GM13977 (cell line): ENCODE measurements at regions not wholly inside any gene's neighbourhood (a gene's known extent, or its start where the extent isn't known, plus 50 kb on each side); places are given as distances from the start of the nearest gene placed in this dataset.

ENCODE experiments used
- DNase-seq: peaks from one replicate; pipeline ENCODE4 v3.0.0; 2012; ENCODE audit warnings: low spot score
- in situ Hi-C: fragments of 300-500 bp; cut with MboI; formaldehyde crosslinking; loops from one replicate; pipeline ENCODE4 v1.12.0; 2022; ENCODE audit warnings: low sequenced_read_pairs, low pct_unique_long_range_greater_than_20kb, mixed read lengths, inconsistent platforms; ENCODE audit not compliant: unreplicated experiment
- TF ChIP-seq, protein P1 (sequence below): IDR thresholded peaks from 2 replicates; pipeline ENCODE4 v1.5.1; 2012; ENCODE audit warnings: mild to moderate bottlenecking, control low read depth; ENCODE audit not compliant: insufficient read depth; ENCODE audit errors: extremely low read depth, missing control alignments

DNA sequence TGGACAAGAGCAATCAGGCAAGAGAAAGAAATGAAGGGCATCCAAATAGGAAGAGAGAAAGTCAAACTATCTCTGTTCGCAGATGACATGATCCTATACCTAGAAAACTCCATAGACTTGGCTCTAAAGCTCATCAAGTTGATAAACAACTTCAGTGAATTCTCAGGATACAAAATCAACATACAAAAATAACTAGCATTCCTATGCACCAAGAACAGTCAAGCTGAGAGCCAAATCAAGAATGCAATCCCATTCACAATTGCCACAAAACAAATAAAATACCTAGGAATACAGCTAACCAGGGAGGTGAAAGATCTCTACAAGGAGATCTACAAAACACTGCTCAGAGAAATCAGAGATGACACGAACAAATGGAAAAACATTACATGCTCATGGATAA is 417.5 kb upstream of the ATP2B1 start:
- TF ChIP-seq, protein P1, sequence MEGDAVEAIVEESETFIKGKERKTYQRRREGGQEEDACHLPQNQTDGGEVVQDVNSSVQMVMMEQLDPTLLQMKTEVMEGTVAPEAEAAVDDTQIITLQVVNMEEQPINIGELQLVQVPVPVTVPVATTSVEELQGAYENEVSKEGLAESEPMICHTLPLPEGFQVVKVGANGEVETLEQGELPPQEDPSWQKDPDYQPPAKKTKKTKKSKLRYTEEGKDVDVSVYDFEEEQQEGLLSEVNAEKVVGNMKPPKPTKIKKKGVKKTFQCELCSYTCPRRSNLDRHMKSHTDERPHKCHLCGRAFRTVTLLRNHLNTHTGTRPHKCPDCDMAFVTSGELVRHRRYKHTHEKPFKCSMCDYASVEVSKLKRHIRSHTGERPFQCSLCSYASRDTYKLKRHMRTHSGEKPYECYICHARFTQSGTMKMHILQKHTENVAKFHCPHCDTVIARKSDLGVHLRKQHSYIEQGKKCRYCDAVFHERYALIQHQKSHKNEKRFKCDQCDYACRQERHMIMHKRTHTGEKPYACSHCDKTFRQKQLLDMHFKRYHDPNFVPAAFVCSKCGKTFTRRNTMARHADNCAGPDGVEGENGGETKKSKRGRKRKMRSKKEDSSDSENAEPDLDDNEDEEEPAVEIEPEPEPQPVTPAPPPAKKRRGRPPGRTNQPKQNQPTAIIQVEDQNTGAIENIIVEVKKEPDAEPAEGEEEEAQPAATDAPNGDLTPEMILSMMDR = no peak
- in situ Hi-C loops = no loop called here
- DNase-seq = no peak

DNA sequence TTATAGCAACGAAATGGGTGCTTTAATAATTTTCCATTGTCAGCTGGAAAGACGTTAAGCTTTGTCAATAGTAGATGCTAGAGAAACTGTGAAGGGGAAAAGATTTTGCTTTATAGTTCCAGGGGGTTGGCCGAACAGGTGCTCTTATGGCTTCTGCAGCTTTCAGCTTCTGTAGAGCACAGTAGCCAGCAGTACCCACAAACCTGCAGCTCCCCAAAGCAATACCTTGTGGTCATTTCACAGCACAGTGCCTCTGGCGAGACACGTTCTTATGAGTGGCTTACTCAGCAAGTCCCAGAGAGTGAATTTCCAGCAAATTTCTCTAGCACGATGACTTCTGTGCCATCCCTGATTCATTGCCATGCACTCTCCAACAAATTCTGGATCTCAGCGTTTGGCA is 416.3 kb upstream of the ATP2B1 start:
- no peak for DNase-seq
- TF ChIP-seq, protein P1 = no peak
- in situ Hi-C loops = no loop called here

DNA sequence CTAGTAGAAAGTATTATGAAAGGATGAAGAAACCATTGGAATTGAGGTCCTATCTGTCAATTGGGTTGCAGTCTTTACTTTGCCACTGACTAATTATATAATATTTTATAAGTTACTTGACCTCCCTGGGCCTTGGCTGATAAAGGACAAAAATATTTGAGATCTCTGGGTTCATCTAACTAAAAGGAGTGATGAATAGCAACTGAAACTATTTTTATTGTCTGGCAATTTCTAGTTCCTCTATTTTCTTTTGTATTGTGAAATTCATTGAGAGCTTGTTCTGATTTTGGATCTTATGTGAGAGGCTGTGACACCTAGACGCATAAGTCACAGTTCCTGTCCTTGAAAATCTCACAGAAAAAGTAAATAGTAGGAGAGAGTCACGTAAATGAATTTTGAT is 415.7 kb upstream of the ATP2B1 start:
- TF ChIP-seq, protein P1 = no peak
- no peak for DNase-seq
- in situ Hi-C loops = no loop called here

DNA sequence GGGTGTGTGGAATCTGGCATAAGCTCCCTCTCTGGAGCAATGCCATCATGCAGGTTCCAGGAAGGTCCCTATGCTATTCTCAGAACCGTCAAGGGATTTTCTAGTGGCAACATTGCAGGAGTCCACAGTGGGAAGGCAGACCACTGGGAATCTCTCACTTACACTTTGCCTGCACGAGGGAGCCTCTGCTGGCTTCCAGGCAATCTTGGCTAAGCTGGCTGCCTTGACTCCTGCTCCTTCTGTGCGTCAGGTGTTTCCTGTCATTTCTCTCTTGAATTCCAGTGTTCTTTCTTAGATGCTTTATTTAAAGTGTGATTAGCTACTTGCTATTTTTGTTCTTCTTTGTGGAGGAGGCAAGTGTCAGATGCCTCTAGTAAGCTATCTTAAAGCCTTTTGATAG is 414.0 kb upstream of the ATP2B1 start:
- TF ChIP-seq, protein P1 = no peak
- DNase-seq = no peak
- in situ Hi-C loops = no loop called here

DNA sequence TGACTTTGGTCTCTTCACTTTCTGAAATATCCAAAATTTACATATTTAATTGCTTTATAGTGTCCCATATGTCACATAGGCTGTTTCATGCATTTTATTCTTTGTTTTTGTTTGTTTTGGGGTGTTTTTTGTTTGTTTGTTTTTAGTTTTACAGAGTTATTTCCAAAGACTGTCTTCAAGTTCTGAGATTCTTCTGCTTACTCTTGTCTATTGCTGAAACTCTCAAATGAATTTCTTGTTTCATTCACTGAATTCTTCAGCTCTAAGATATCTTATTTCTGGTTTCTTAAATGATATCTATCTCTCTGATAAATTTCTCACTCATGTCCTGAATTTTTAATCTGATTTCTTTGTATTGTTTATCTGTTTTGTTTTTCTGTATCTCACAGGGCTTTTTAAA is 412.0 kb upstream of the ATP2B1 start:
- TF ChIP-seq, protein P1 = no peak
- in situ Hi-C loops = no loop called here
- DNase-seq = no peak

DNA sequence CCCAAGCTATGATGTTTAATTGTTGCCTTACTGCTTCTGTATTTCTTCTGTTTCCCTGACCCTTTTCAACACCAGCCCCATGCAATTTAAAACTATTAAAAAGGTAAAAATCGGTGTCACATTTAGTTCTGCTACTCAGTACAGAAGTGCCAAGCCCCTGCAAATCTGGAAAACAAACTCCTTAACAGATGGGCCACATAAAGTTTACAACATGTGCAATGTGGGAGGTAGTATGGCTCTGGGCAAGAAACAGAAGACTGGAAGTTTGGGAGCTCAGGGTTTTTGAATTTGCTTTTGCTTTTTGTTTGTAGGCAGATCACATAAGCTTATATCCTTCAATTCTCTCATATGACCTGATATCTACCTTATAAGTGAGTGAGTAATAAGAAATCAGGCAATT is 404.0 kb upstream of the ATP2B1 start:
- in situ Hi-C loops = no loop called here
- TF ChIP-seq, protein P1 = no peak
- DNase-seq = no peak
